GM12865 (cell line): ENCODE measurements at regions not wholly inside any gene's neighbourhood (a gene's known extent, or its start where the extent isn't known, plus 50 kb on each side); places are given as distances from the start of the nearest gene placed in this dataset.

ENCODE experiments used
- DNase-seq: peaks from one replicate; pipeline ENCODE4 v3.0.0; 2010; ENCODE audit warnings: low read depth
- H3K4me3 ChIP-seq: 2 replicates; pipeline ENCODE4 v1.5.1; 2011; ENCODE audit warnings: mild to moderate bottlenecking, low read depth, low read length, control low read depth
- TF ChIP-seq, protein P1 (sequence below): IDR thresholded peaks from 2 replicates; pipeline ENCODE4 v1.5.1; 2011; ENCODE audit warnings: low read length, control low read depth, low read depth, inconsistent platforms; ENCODE audit not compliant: insufficient read depth; ENCODE audit errors: missing control alignments

DNA sequence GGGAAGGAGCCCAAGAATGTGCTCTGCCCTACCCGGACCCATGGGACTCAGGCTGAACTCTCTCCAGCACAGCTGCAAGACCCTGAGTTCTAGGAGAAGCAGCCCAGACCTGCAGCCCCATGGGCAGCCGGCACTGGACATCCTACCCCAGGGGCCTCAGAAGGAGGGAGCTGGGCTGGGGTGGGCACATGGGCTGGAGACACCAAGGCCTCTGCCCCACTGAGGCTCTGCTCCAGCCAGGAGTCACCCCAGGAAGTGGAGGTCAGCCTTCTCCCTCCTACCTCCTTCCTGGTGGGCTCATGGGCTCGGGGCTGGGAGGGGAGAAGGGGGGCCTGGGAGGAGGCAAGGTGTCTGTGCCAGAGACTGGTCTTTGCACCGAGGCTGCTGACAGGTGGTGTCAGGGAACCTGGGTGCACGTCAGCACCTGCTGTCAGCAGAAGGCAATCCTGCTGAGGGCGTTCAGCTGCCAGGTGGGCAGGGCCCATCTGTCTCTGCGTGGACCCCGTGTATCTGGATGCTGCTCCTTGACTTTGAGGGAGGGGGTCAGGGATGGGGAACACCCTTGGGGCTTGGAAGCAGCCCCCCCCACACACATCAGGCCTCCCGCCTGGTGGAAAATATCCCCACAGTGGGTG is 95.2 kb downstream of the PDGFA start:
- TF ChIP-seq, protein P1, sequence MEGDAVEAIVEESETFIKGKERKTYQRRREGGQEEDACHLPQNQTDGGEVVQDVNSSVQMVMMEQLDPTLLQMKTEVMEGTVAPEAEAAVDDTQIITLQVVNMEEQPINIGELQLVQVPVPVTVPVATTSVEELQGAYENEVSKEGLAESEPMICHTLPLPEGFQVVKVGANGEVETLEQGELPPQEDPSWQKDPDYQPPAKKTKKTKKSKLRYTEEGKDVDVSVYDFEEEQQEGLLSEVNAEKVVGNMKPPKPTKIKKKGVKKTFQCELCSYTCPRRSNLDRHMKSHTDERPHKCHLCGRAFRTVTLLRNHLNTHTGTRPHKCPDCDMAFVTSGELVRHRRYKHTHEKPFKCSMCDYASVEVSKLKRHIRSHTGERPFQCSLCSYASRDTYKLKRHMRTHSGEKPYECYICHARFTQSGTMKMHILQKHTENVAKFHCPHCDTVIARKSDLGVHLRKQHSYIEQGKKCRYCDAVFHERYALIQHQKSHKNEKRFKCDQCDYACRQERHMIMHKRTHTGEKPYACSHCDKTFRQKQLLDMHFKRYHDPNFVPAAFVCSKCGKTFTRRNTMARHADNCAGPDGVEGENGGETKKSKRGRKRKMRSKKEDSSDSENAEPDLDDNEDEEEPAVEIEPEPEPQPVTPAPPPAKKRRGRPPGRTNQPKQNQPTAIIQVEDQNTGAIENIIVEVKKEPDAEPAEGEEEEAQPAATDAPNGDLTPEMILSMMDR, result no peak
- DNase-seq, result no peak
- H3K4me3 ChIP-seq, result no peak overlapping the region

GRCh38 chr7:424961-425793 is 94.5 kb downstream of the PDGFA start:
- H3K4me3 ChIP-seq, result no peak overlapping the region
- DNase-seq, result no peak
- TF ChIP-seq, protein P1, result no peak

- DNase-seq, result no peak
- TF ChIP-seq, protein P1, result no peak
- no peak overlapping the region for H3K4me3 ChIP-seq
These were observed 93.9 kb downstream of the PDGFA start for GRCh38 chr7:425794-426188.

DNA sequence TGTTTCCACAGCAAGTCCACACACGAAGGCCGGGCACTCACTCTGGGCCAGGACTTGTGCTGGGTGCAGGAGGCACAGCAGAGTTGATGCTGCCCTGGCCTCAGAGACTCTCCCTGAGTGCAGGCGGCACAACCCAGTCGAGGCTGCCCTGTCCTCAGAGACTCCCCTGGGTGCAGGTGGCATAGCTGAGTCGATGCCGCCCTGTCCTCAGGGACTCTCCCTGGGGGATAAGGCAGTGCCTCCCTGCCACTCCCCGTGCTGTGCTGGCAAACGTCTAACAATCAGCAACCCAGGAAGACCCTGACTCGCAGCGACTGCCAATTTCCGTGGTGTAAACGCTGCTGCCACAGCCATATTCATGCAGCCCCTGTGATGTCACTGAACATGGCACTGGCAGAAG is 93.1 kb downstream of the PDGFA start:
- no peak overlapping the region for H3K4me3 ChIP-seq
- no peak for DNase-seq
- TF ChIP-seq, protein P1, result no peak

DNA sequence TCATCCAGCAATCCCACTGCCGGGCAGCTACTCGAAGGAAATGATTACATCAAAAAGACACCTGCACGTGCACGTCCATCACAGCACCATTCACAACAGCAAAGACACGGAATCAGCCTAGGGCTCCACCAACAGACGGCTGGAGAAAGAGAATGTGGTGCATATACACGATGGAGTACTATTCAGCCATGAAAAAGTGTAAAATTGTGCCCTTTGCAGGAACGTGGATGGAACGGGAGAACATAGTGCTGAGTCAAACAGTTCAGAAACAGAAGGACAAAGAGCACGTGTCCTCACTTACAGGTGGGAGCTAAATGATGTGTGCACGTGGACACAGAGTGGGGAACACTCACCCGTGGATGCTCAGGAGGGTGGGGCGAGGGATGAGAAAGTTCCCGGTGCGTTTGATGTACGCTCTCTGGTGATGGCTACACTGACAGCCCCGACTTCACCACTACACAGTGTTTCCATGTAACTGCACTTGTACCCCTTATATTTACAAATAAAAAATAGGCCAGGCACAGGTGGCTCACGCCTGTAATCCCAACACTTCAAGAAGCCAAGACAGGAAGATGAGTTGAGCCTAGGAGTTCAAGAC is 92.0 kb downstream of the PDGFA start:
- TF ChIP-seq, protein P1, result no peak
- DNase-seq, result no peak
- H3K4me3 ChIP-seq, result no peak overlapping the region

DNA sequence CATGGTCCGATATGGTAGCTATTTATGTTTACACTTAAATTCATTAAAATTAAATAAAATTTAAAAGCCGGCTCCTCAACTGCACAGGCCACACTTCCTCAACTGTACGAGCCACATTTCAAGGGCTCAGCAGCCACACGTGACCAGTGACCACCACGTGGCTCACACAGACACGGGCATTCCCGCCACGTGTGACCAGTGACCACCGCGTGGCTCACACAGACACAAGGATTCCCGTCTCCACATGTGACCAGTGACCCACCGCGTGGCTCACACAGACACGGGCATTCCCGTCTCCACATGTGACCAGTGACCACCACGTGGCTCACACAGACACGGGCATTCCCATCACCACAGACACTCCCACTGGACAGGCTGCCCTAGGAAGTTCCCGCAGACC is 91.3 kb downstream of the PDGFA start:
- TF ChIP-seq, protein P1, result no peak
- H3K4me3 ChIP-seq, result no peak overlapping the region
- DNase-seq, result no peak
